OCI-LY7 (cell line): ENCODE measurements at regions not wholly inside any gene's neighbourhood (a gene's known extent, or its start where the extent isn't known, plus 50 kb on each side); places are given as distances from the start of the nearest gene placed in this dataset.

Source experiments
- BruUV-seq: library from RNA; stranded (reverse); fragments of 400-500 nt; replicated peaks from 2 replicates; lab custom pipeline; 2021; lab: Mats Ljungman, UMichigan
- CTCF ChIA-PET: fragments of 300-600 bp; sonication (Branson Sonifier 250); formaldehyde crosslinking; loops from one replicate; lab custom pipeline; 2022; ENCODE audit warnings: antibody characterized with exemption; ENCODE audit not compliant: unreplicated experiment; lab: Charles Lee
- POLR2A ChIA-PET: fragments of 300-600 bp; sonication (Branson Sonifier 250); formaldehyde crosslinking; loops from one replicate; lab custom pipeline; 2022; ENCODE audit warnings: antibody characterized with exemption; lab: Charles Lee
- DNase-seq: peaks from one replicate; pipeline ENCODE4 v3.0.0-alpha.2; 2015; ENCODE audit warnings: low spot score
- H2AFZ ChIP-seq: fragments of 200-600 bp; sonication (generic), shearing (Covaris generic); 2 replicates; pipeline ENCODE4 v1.6.1; 2014; ENCODE audit warnings: mild to moderate bottlenecking, antibody characterized with exemption, low read length, moderate library complexity
- H3K27ac ChIP-seq: fragments of 200-600 bp; sonication (generic); 2 replicates; pipeline ENCODE4 v1.5.1; 2014; ENCODE audit warnings: mixed run types, low read depth, mild to moderate bottlenecking, moderate library complexity, low read length, inconsistent platforms; ENCODE audit not compliant: poor library complexity, severe bottlenecking
- H3K36me3 ChIP-seq: fragments of 200-600 bp; sonication (generic); 2 replicates; pipeline ENCODE4 v1.6.1; 2014; ENCODE audit warnings: mild to moderate bottlenecking, antibody characterized with exemption, low read length, moderate library complexity, mixed read lengths; ENCODE audit not compliant: insufficient read depth
- H3K4me1 ChIP-seq: fragments of 200-600 bp; sonication (generic); 2 replicates; pipeline ENCODE4 v1.5.1; 2014; ENCODE audit warnings: mild to moderate bottlenecking, low read length; ENCODE audit not compliant: insufficient read depth, poor library complexity, severe bottlenecking
- H3K4me2 ChIP-seq: fragments of 200-600 bp; sonication (generic); 2 replicates; pipeline ENCODE4 v1.6.1; 2014; ENCODE audit warnings: mild to moderate bottlenecking, low read length
- H3K4me3 ChIP-seq: fragments of 200-600 bp; sonication (generic); 2 replicates; pipeline ENCODE4 v1.5.1; 2014; ENCODE audit warnings: mild to moderate bottlenecking, low read depth, low read length; ENCODE audit not compliant: poor library complexity, severe bottlenecking
- H3K79me2 ChIP-seq: fragments of 200-600 bp; sonication (generic); 2 replicates; pipeline ENCODE4 v1.6.1; 2016; ENCODE audit warnings: low read depth, mild to moderate bottlenecking, low read length, moderate library complexity, mixed read lengths; ENCODE audit not compliant: insufficient read depth
- H3K9me2 ChIP-seq: fragments of 200-600 bp; sonication (generic); 2 replicates; pipeline ENCODE4 v1.6.1; 2016; ENCODE audit warnings: mild to moderate bottlenecking, low read length, mixed read lengths; ENCODE audit not compliant: insufficient read depth
- H3K9me3 ChIP-seq: fragments of 200-600 bp; sonication (generic); 2 replicates; pipeline ENCODE4 v1.6.1; 2014; ENCODE audit warnings: mild to moderate bottlenecking, mixed run types, low read length, mixed read lengths
- H4K20me1 ChIP-seq: fragments of 200-600 bp; sonication (generic); 2 replicates; pipeline ENCODE4 v1.6.1; 2014; ENCODE audit warnings: mild to moderate bottlenecking, antibody characterized with exemption, low read length, moderate library complexity, mixed read lengths; ENCODE audit not compliant: insufficient read depth
- EZH2phosphoT487 ChIP-seq: fragments of 200-600 bp; sonication (generic); IDR thresholded peaks from 2 replicates; pipeline ENCODE4 v1.6.1; 2018; ENCODE audit warnings: low read depth, borderline replicate concordance, mild to moderate bottlenecking, mixed run types, antibody characterized with exemption, low read length, moderate library complexity, mixed read lengths
- intact Hi-C: fragments of 100-400 bp; cut with micrococcal nuclease; formaldehyde crosslinking; loops from one replicate; pipeline ENCODE4 v1.10.0; 2022; ENCODE audit not compliant: unreplicated experiment
- TF ChIP-seq, protein P1 (sequence below): fragments of 200-600 bp; sonication (generic); conservative IDR thresholded peaks from 2 replicates; pipeline ENCODE4 v1.5.1; 2014; ENCODE audit warnings: mild to moderate bottlenecking, antibody characterized with exemption, low read length, moderate library complexity, mixed read lengths

DNA sequence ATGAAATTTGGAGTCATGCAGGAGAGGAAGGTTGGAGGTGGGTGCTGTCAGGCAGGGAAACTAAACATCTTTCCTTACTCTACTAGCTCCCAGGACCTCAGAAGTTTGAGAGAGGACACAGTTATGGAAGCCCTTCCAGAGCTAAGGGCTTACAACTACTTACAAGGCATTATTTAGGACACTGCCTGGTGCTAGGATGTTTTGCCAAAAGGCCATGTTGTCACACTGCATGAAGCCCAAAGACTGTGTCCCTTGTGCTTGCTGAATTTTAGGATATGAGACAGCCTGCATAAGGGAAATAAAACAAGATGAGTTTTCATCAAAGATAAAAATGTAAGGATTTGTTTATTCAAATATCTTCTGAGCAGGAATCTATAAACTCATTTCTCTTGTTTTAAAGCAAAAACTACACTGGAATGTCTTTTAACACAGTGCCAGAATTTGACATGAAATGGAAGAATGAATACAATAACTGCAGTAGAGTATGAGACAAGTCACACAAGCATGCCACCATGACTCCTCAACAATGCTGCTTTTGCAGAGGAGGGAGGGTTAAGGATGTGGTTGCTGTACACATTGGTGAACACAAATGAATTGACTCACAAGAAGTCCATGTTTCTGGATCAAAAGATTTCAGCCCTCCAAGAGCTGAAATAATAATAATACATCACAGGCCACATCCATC is 258.4 kb downstream of the SPRY2 start:
- H2AFZ ChIP-seq: no peak overlapping the region
- H3K4me3 ChIP-seq: no peak overlapping the region
- no peaks in the 10 kb centered on the region for H3K9me3 ChIP-seq
- H3K4me1 ChIP-seq: no peaks in the 10 kb centered on the region
- intact Hi-C loops: no loop called here
- BruUV-seq: no TSS peak
- H3K79me2 ChIP-seq: no peaks in the 10 kb centered on the region
- H3K36me3 ChIP-seq: no peaks in the 10 kb centered on the region
- DNase-seq: no peak
- H3K27ac ChIP-seq: no peak overlapping the region
- H3K9me2 ChIP-seq: no peaks in the 10 kb centered on the region
- TF ChIP-seq EZH2phosphoT487: no peak
- TF ChIP-seq, protein P1, sequence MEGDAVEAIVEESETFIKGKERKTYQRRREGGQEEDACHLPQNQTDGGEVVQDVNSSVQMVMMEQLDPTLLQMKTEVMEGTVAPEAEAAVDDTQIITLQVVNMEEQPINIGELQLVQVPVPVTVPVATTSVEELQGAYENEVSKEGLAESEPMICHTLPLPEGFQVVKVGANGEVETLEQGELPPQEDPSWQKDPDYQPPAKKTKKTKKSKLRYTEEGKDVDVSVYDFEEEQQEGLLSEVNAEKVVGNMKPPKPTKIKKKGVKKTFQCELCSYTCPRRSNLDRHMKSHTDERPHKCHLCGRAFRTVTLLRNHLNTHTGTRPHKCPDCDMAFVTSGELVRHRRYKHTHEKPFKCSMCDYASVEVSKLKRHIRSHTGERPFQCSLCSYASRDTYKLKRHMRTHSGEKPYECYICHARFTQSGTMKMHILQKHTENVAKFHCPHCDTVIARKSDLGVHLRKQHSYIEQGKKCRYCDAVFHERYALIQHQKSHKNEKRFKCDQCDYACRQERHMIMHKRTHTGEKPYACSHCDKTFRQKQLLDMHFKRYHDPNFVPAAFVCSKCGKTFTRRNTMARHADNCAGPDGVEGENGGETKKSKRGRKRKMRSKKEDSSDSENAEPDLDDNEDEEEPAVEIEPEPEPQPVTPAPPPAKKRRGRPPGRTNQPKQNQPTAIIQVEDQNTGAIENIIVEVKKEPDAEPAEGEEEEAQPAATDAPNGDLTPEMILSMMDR: no peak
- H3K4me2 ChIP-seq: no peak overlapping the region
- ChIA-PET POLR2A (no interaction called here), CTCF (no interaction called here)
- H4K20me1 ChIP-seq: no peaks in the 10 kb centered on the region

- H3K9me3 ChIP-seq: no peaks in the 10 kb centered on the region
- intact Hi-C loops: no loop called here
- H2AFZ ChIP-seq: no peak overlapping the region
- CTCF ChIA-PET: no interaction called here
- TF ChIP-seq, protein P1: no peak
- no peak for TF ChIP-seq EZH2phosphoT487
- no peak for DNase-seq
- no peaks in the 10 kb centered on the region for H4K20me1 ChIP-seq
- no peak overlapping the region for H3K27ac ChIP-seq
- no peak overlapping the region for H3K4me3 ChIP-seq
- no peak overlapping the region for H3K4me2 ChIP-seq
- no peaks in the 10 kb centered on the region for H3K4me1 ChIP-seq
- no peaks in the 10 kb centered on the region for H3K9me2 ChIP-seq
- H3K79me2 ChIP-seq: no peaks in the 10 kb centered on the region
- no peaks in the 10 kb centered on the region for H3K36me3 ChIP-seq
- POLR2A ChIA-PET: no interaction called here
- no TSS peak for BruUV-seq
Measured at GRCh38 chr13:80074811-80075210, 266.1 kb downstream of the SPRY2 start.

DNA sequence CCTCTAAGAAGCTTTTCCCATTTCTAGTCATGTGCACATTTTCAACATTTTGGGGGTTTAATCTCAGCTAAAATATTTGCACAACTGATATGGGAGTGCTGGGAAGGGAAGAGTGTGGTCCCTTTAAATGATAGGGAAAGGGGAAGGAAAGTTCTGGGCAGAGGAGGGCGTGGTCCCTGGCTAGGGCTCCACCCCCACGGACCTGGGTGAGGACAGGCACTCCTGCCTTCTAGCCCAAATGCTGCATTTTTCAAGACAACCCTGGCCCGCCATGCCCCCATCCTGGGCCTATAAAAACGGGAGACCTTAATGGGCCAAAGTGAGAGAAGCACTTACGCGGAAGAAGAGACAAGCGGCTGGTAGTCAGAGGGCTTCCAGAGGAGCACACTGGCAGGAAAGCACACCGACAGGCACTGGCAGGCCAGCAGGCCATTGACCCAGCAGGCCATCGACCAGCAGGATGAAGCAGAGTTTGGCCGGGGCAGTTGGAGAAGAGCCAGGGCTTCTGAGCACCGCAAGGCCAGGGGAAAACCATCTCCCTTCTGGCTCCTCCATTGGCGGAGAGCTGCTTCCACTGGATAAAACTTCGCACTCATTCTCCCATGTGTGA is 266.7 kb downstream of the SPRY2 start:
- H3K27ac ChIP-seq: no peak overlapping the region
- H4K20me1 ChIP-seq: no peaks in the 10 kb centered on the region
- no peaks in the 10 kb centered on the region for H3K36me3 ChIP-seq
- no peak overlapping the region for H3K4me3 ChIP-seq
- H3K4me2 ChIP-seq: no peak overlapping the region
- ChIA-PET POLR2A (no interaction called here), CTCF (no interaction called here)
- no TSS peak for BruUV-seq
- H3K9me3 ChIP-seq: no peaks in the 10 kb centered on the region
- H2AFZ ChIP-seq: no peak overlapping the region
- TF ChIP-seq EZH2phosphoT487: no peak
- TF ChIP-seq, protein P1: no peak
- H3K79me2 ChIP-seq: no peaks in the 10 kb centered on the region
- H3K4me1 ChIP-seq: no peaks in the 10 kb centered on the region
- intact Hi-C loops: no loop called here
- no peaks in the 10 kb centered on the region for H3K9me2 ChIP-seq
- no peak for DNase-seq
